ENCODE measurements at regions not wholly inside any gene's neighbourhood (a gene's known extent, or its start where the extent isn't known, plus 50 kb on each side); places are given as distances from the start of the nearest gene placed in this dataset.

- Histone ChIP-seq H3K14ac (ENCODE audit: low read length) (no peak overlapping the region), H2BK5ac (ENCODE audit: low read depth, low read length, poor library complexity) (no peak overlapping the region), H2BK120ac (ENCODE audit: insufficient read depth, low read length, poor library complexity) (no peak overlapping the region), H3K18ac (ENCODE audit: low read length) (no peak overlapping the region), H3K23ac (ENCODE audit: low read length) (no peak overlapping the region), H4K12ac (ENCODE audit: low read depth, low read length) (no peak overlapping the region), H4K8ac (ENCODE audit: low read depth, low read length) (no peak overlapping the region), H3K4ac (ENCODE audit: low read depth, low read length) (no peak overlapping the region), H3K4me3 (ENCODE audit: low read depth, low read length) (no peak overlapping the region), H2AK5ac (ENCODE audit: low read length) (no peak overlapping the region), H3K79me2 (ENCODE audit: control insufficient read depth, insufficient read depth, low read length, poor library complexity) (no peaks in the 10 kb centered on the region), H3K27me3 (ENCODE audit: insufficient read depth, low read length) (no peaks in the 10 kb centered on the region), H3K27ac (ENCODE audit: low read depth, low read length) (peak overlapping the region; percentile 14), H3K4me1 (ENCODE audit: control insufficient read depth in 1 of 2, insufficient read depth in 2 of 2, low read length in 2 of 2) (peaks cover 0 to 7% of the 10 kb centered on the region in 2 experiments), H3K4me2 (ENCODE audit: low read length) (peak overlapping the region; percentile 37), H3K79me1 (ENCODE audit: low read length) (no peaks in the 10 kb centered on the region), H2BK12ac (ENCODE audit: low read length) (no peak overlapping the region), H3K9ac (ENCODE audit: low read length) (no peak overlapping the region), H3K9me3 (ENCODE audit: insufficient read depth, low read depth, low read length) (no peaks in the 10 kb centered on the region), H2AFZ (ENCODE audit: insufficient read depth, low read length, poor library complexity) (no peak overlapping the region), H4K91ac (ENCODE audit: low read depth, low read length) (no peak overlapping the region), H3K36me3 (ENCODE audit: control insufficient read depth in 1 of 2, insufficient read depth in 2 of 2, low read length in 2 of 2) (no peaks in the 10 kb centered on the region)
- WGBS (ENCODE audit: extremely low coverage, insufficient coverage, insufficient read length), result no CpG with 5 or more reads among the region's 16 CpGs
- DNase-seq, result peak; percentile 53 to 73
These were observed 54.6 kb upstream of the RAPGEF2 start for GRCh38 chr4:159048166-159048886.

GRCh38 chr4:159049780-159050375 lies 53.0 kb upstream of the RAPGEF2 start:
- Histone ChIP-seq H3K36me3 (ENCODE audit: control insufficient read depth in 1 of 2, insufficient read depth in 2 of 2, low read length in 2 of 2) (no peaks in the 10 kb centered on the region), H3K79me1 (ENCODE audit: low read length) (no peaks in the 10 kb centered on the region), H3K9ac (ENCODE audit: low read length) (no peak overlapping the region), H3K4me2 (ENCODE audit: low read length) (no peak overlapping the region), H2AK5ac (ENCODE audit: low read length) (no peak overlapping the region), H2BK5ac (ENCODE audit: low read depth, low read length, poor library complexity) (no peak overlapping the region), H2BK120ac (ENCODE audit: insufficient read depth, low read length, poor library complexity) (no peak overlapping the region), H3K18ac (ENCODE audit: low read length) (no peak overlapping the region), H4K91ac (ENCODE audit: low read depth, low read length) (no peak overlapping the region), H3K23ac (ENCODE audit: low read length) (no peak overlapping the region), H4K12ac (ENCODE audit: low read depth, low read length) (no peak overlapping the region), H2AFZ (ENCODE audit: insufficient read depth, low read length, poor library complexity) (no peak overlapping the region), H4K8ac (ENCODE audit: low read depth, low read length) (no peak overlapping the region), H3K4ac (ENCODE audit: low read depth, low read length) (no peak overlapping the region), H2BK12ac (ENCODE audit: low read length) (no peak overlapping the region), H3K4me3 (ENCODE audit: low read depth, low read length) (no peak overlapping the region), H3K9me3 (ENCODE audit: insufficient read depth, low read depth, low read length) (no peaks in the 10 kb centered on the region), H3K79me2 (ENCODE audit: control insufficient read depth, insufficient read depth, low read length, poor library complexity) (no peaks in the 10 kb centered on the region), H3K27ac (ENCODE audit: low read depth, low read length) (no peak overlapping the region), H3K4me1 (ENCODE audit: control insufficient read depth in 1 of 2, insufficient read depth in 2 of 2, low read length in 2 of 2) (peaks cover 0 to 7% of the 10 kb centered on the region in 2 experiments), H3K27me3 (ENCODE audit: insufficient read depth, low read length) (no peaks in the 10 kb centered on the region), H3K14ac (ENCODE audit: low read length) (no peak overlapping the region)
- no peak for DNase-seq
- no CpG with 5 or more reads among the region's 2 CpGs for WGBS (ENCODE audit: extremely low coverage, insufficient coverage, insufficient read length)

- no peak overlapping the region for H4K12ac ChIP-seq (ENCODE audit: low read depth, low read length)
- H2BK12ac ChIP-seq (ENCODE audit: low read length), result no peak overlapping the region
- H3K79me2 ChIP-seq (ENCODE audit: control insufficient read depth, insufficient read depth, low read length, poor library complexity), result no peaks in the 10 kb centered on the region
- no peak overlapping the region for H3K4me2 ChIP-seq (ENCODE audit: low read length)
- H3K9me3 ChIP-seq (ENCODE audit: insufficient read depth, low read depth, low read length), result no peaks in the 10 kb centered on the region
- no peak overlapping the region for H3K23ac ChIP-seq (ENCODE audit: low read length)
- H3K27me3 ChIP-seq (ENCODE audit: insufficient read depth, low read length), result no peaks in the 10 kb centered on the region
- H2BK5ac ChIP-seq (ENCODE audit: low read depth, low read length, poor library complexity), result no peak overlapping the region
- no peak overlapping the region for H3K18ac ChIP-seq (ENCODE audit: low read length)
- H3K4me1 ChIP-seq (ENCODE audit: control insufficient read depth in 1 of 2, insufficient read depth in 2 of 2, low read length in 2 of 2), result peaks cover 0 to 7% of the 10 kb centered on the region in 2 experiments
- no peak for DNase-seq
- H2BK120ac ChIP-seq (ENCODE audit: insufficient read depth, low read length, poor library complexity), result no peak overlapping the region
- H3K9ac ChIP-seq (ENCODE audit: low read length), result no peak overlapping the region
- H4K8ac ChIP-seq (ENCODE audit: low read depth, low read length), result no peak overlapping the region
- H3K79me1 ChIP-seq (ENCODE audit: low read length), result no peaks in the 10 kb centered on the region
- no peak overlapping the region for H3K14ac ChIP-seq (ENCODE audit: low read length)
- H2AFZ ChIP-seq (ENCODE audit: insufficient read depth, low read length, poor library complexity), result no peak overlapping the region
- H3K36me3 ChIP-seq (ENCODE audit: control insufficient read depth in 1 of 2, insufficient read depth in 2 of 2, low read length in 2 of 2), result no peaks in the 10 kb centered on the region
- no peak overlapping the region for H4K91ac ChIP-seq (ENCODE audit: low read depth, low read length)
- H3K4me3 ChIP-seq (ENCODE audit: low read depth, low read length), result no peak overlapping the region
- H2AK5ac ChIP-seq (ENCODE audit: low read length), result no peak overlapping the region
- WGBS (ENCODE audit: extremely low coverage, insufficient coverage, insufficient read length), result no CpG with 5 or more reads among the region's 7 CpGs
- no peak overlapping the region for H3K4ac ChIP-seq (ENCODE audit: low read depth, low read length)
- no peak overlapping the region for H3K27ac ChIP-seq (ENCODE audit: low read depth, low read length)
These were observed 51.4 kb upstream of the RAPGEF2 start for GRCh38 chr4:159051245-159052071.

GRCh38 chr4:159052315-159052714 lies 50.6 kb upstream of the RAPGEF2 start:
- Histone ChIP-seq H3K36me3 (ENCODE audit: control insufficient read depth in 1 of 2, insufficient read depth in 2 of 2, low read length in 2 of 2) (no peaks in the 10 kb centered on the region), H3K79me1 (ENCODE audit: low read length) (no peaks in the 10 kb centered on the region), H2AK5ac (ENCODE audit: low read length) (no peak overlapping the region), H3K18ac (ENCODE audit: low read length) (no peak overlapping the region), H3K9me3 (ENCODE audit: insufficient read depth, low read depth, low read length) (no peaks in the 10 kb centered on the region), H3K14ac (ENCODE audit: low read length) (no peak overlapping the region), H3K4ac (ENCODE audit: low read depth, low read length) (no peak overlapping the region), H2BK12ac (ENCODE audit: low read length) (no peak overlapping the region), H2BK120ac (ENCODE audit: insufficient read depth, low read length, poor library complexity) (no peak overlapping the region), H3K23ac (ENCODE audit: low read length) (no peak overlapping the region), H3K4me3 (ENCODE audit: low read depth, low read length) (no peak overlapping the region), H3K79me2 (ENCODE audit: control insufficient read depth, insufficient read depth, low read length, poor library complexity) (no peaks in the 10 kb centered on the region), H2BK5ac (ENCODE audit: low read depth, low read length, poor library complexity) (no peak overlapping the region), H3K27ac (ENCODE audit: low read depth, low read length) (no peak overlapping the region), H4K8ac (ENCODE audit: low read depth, low read length) (no peak overlapping the region), H3K4me2 (ENCODE audit: low read length) (no peak overlapping the region), H4K12ac (ENCODE audit: low read depth, low read length) (no peak overlapping the region), H3K27me3 (ENCODE audit: insufficient read depth, low read length) (no peaks in the 10 kb centered on the region), H4K91ac (ENCODE audit: low read depth, low read length) (no peak overlapping the region), H3K9ac (ENCODE audit: low read length) (no peak overlapping the region), H2AFZ (ENCODE audit: insufficient read depth, low read length, poor library complexity) (no peak overlapping the region), H3K4me1 (ENCODE audit: control insufficient read depth in 1 of 2, insufficient read depth in 2 of 2, low read length in 2 of 2) (peaks cover 0 to 7% of the 10 kb centered on the region in 2 experiments)
- DNase-seq, result no peak
- no CpG with 5 or more reads among the region's 6 CpGs for WGBS (ENCODE audit: extremely low coverage, insufficient coverage, insufficient read length)
